ENCODE measurements at regions not wholly inside any gene's neighbourhood (a gene's known extent, or its start where the extent isn't known, plus 50 kb on each side); places are given as distances from the start of the nearest gene placed in this dataset.
"Not testable (repeated sequence)": the region's sequence is repeated elsewhere in the genome, so short reads cannot be mapped to it uniquely, and the experiment has no call there.

GRCh38 chr7:68629-69028 lies 123.7 kb upstream of the FAM20C start:
- H3K27ac ChIP-seq (ENCODE audit: low read depth), result no peak overlapping the region
- no peaks in the 10 kb centered on the region for H3K4me1 ChIP-seq (ENCODE audit: insufficient read depth)
- no peak overlapping the region for H3K4me3 ChIP-seq (ENCODE audit: low read depth, low read length)
- DNase-seq (ENCODE audit: extremely low spot score), result no peak
- 76% methylated on average over 17 of the region's 17 CpGs for WGBS
- H3K36me3 ChIP-seq (ENCODE audit: insufficient read depth), result no peaks in the 10 kb centered on the region

GRCh38 chr7:69052-69451 lies 123.3 kb upstream of the FAM20C start:
- H3K4me3 ChIP-seq (ENCODE audit: low read depth, low read length); H3K27ac ChIP-seq (ENCODE audit: low read depth); H3K4me1 ChIP-seq (ENCODE audit: insufficient read depth); DNase-seq (ENCODE audit: extremely low spot score); H3K36me3 ChIP-seq (ENCODE audit: insufficient read depth): not testable (repeated sequence)
- WGBS, result no CpG with 5 or more reads among the region's 4 CpGs

GRCh38 chr7:69499-70123 lies 122.8 kb upstream of the FAM20C start:
- DNase-seq (ENCODE audit: extremely low spot score); H3K36me3 ChIP-seq (ENCODE audit: insufficient read depth); H3K27ac ChIP-seq (ENCODE audit: low read depth); H3K4me1 ChIP-seq (ENCODE audit: insufficient read depth); H3K4me3 ChIP-seq (ENCODE audit: low read depth, low read length): not testable (repeated sequence)
- WGBS, result 70% methylated on average over 10 of the region's 11 CpGs

- not testable (repeated sequence) for H3K4me3 ChIP-seq (ENCODE audit: low read depth, low read length); H3K36me3 ChIP-seq (ENCODE audit: insufficient read depth); H3K4me1 ChIP-seq (ENCODE audit: insufficient read depth); H3K27ac ChIP-seq (ENCODE audit: low read depth); DNase-seq (ENCODE audit: extremely low spot score)
- 32% methylated on average over 3 of the region's 4 CpGs for WGBS
Measured at GRCh38 chr7:70207-70606, 122.2 kb upstream of the FAM20C start.

- H3K36me3 ChIP-seq (ENCODE audit: insufficient read depth); H3K4me3 ChIP-seq (ENCODE audit: low read depth, low read length); H3K4me1 ChIP-seq (ENCODE audit: insufficient read depth); DNase-seq (ENCODE audit: extremely low spot score); H3K27ac ChIP-seq (ENCODE audit: low read depth): not testable (repeated sequence)
- WGBS, result 31% methylated on average over 7 of the region's 7 CpGs
Measured at GRCh38 chr7:70989-71388, 121.4 kb upstream of the FAM20C start.

GRCh38 chr7:72266-73057 lies 119.9 kb upstream of the FAM20C start:
- not testable (repeated sequence) for DNase-seq (ENCODE audit: extremely low spot score); H3K4me3 ChIP-seq (ENCODE audit: low read depth, low read length); H3K27ac ChIP-seq (ENCODE audit: low read depth); H3K4me1 ChIP-seq (ENCODE audit: insufficient read depth); H3K36me3 ChIP-seq (ENCODE audit: insufficient read depth)
- 67% methylated on average over 14 of the region's 17 CpGs for whole genome bisulfite sequencing

GRCh38 chr7:73058-73331 lies 119.4 kb upstream of the FAM20C start:
- not testable (repeated sequence) for DNase-seq (ENCODE audit: extremely low spot score); H3K27ac ChIP-seq (ENCODE audit: low read depth); H3K4me1 ChIP-seq (ENCODE audit: insufficient read depth); H3K36me3 ChIP-seq (ENCODE audit: insufficient read depth); H3K4me3 ChIP-seq (ENCODE audit: low read depth, low read length)
- 50% methylated on average over 1 of the region's 5 CpGs for WGBS

- H3K4me1 ChIP-seq (ENCODE audit: insufficient read depth); H3K27ac ChIP-seq (ENCODE audit: low read depth); H3K4me3 ChIP-seq (ENCODE audit: low read depth, low read length); DNase-seq (ENCODE audit: extremely low spot score); H3K36me3 ChIP-seq (ENCODE audit: insufficient read depth): not testable (repeated sequence)
- 50% methylated on average over 4 of the region's 4 CpGs for WGBS
Measured at GRCh38 chr7:74008-74540, 118.3 kb upstream of the FAM20C start.

- WGBS, result 85% methylated on average over 13 of the region's 13 CpGs
- H3K27ac ChIP-seq (ENCODE audit: low read depth); H3K4me1 ChIP-seq (ENCODE audit: insufficient read depth); H3K4me3 ChIP-seq (ENCODE audit: low read depth, low read length); H3K36me3 ChIP-seq (ENCODE audit: insufficient read depth); DNase-seq (ENCODE audit: extremely low spot score): not testable (repeated sequence)
Measured at GRCh38 chr7:75511-75910, 116.9 kb upstream of the FAM20C start.

GRCh38 chr7:76202-76601 lies 116.2 kb upstream of the FAM20C start:
- H3K4me3 ChIP-seq (ENCODE audit: low read depth, low read length); H3K27ac ChIP-seq (ENCODE audit: low read depth); H3K36me3 ChIP-seq (ENCODE audit: insufficient read depth); DNase-seq (ENCODE audit: extremely low spot score); H3K4me1 ChIP-seq (ENCODE audit: insufficient read depth): not testable (repeated sequence)
- WGBS, result 71% methylated on average over 7 of the region's 11 CpGs

- WGBS, result 38% methylated on average over 11 of the region's 11 CpGs
- H3K4me3 ChIP-seq (ENCODE audit: low read depth, low read length); H3K4me1 ChIP-seq (ENCODE audit: insufficient read depth); H3K36me3 ChIP-seq (ENCODE audit: insufficient read depth); DNase-seq (ENCODE audit: extremely low spot score); H3K27ac ChIP-seq (ENCODE audit: low read depth): not testable (repeated sequence)
Measured at GRCh38 chr7:76829-77395, 115.5 kb upstream of the FAM20C start.

GRCh38 chr7:78862-79261 lies 113.5 kb upstream of the FAM20C start:
- DNase-seq (ENCODE audit: extremely low spot score); H3K36me3 ChIP-seq (ENCODE audit: insufficient read depth): not testable (repeated sequence)
- 94% methylated on average over 5 of the region's 7 CpGs for WGBS

GRCh38 chr7:79400-80055 lies 112.8 kb upstream of the FAM20C start:
- not testable (repeated sequence) for H3K4me1 ChIP-seq (ENCODE audit: insufficient read depth); DNase-seq (ENCODE audit: extremely low spot score); H3K27ac ChIP-seq (ENCODE audit: low read depth); H3K4me3 ChIP-seq (ENCODE audit: low read depth, low read length); H3K36me3 ChIP-seq (ENCODE audit: insufficient read depth)
- WGBS, result 84% methylated on average over 13 of the region's 15 CpGs

More at GRCh38 chr7:78862-79261, 113.5 kb upstream of the FAM20C start:
- H3K27ac ChIP-seq (ENCODE audit: low read depth); H3K4me3 ChIP-seq (ENCODE audit: low read depth, low read length); H3K4me1 ChIP-seq (ENCODE audit: insufficient read depth): not testable (repeated sequence)

All from urinary bladder (tissue), 3 donors.